ENCODE measurements at regions not wholly inside any gene's neighbourhood (a gene's known extent, or its start where the extent isn't known, plus 50 kb on each side); places are given as distances from the start of the nearest gene placed in this dataset.

DNA sequence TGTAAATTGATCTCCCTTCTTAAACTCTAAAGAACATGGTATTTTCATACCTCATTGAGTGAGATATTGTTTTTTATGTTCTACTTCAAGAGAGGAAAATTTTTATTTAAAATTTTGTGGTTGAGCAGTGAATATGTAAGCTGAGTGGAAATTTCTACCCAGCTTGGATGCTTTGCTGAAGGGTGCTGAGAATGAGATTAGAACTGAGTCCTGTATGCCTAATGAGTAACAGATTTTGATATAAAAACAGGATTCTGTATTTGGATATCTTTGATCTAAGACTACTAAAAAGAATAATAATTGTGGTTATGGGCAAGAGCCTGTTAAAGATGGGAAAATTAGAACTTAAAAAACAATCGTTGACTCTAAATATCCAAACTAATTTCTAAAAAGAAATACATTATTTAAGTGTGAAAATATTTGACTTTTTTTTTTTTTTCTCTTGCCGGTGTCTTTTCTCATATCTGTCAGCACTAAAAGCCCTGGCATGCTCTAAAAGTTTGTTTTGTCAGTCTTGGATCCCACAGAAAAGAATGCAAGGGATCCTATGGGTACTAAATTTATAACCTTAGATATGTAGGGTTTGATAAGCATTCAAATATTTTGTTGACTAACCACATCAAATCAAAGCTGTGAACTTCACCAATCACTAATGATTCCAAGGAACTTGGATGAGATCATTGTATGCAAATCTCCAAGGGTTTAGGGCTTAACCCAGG, 652.3 kb downstream of the PTPRC start:
- TF ChIP-seq POLR2AphosphoS5 (IDR thresholded peaks at IDR 0.05) = no peak
- no peak for TF ChIP-seq EP300 (IDR thresholded peaks at IDR 0.05)
- TF ChIP-seq, protein P1, sequence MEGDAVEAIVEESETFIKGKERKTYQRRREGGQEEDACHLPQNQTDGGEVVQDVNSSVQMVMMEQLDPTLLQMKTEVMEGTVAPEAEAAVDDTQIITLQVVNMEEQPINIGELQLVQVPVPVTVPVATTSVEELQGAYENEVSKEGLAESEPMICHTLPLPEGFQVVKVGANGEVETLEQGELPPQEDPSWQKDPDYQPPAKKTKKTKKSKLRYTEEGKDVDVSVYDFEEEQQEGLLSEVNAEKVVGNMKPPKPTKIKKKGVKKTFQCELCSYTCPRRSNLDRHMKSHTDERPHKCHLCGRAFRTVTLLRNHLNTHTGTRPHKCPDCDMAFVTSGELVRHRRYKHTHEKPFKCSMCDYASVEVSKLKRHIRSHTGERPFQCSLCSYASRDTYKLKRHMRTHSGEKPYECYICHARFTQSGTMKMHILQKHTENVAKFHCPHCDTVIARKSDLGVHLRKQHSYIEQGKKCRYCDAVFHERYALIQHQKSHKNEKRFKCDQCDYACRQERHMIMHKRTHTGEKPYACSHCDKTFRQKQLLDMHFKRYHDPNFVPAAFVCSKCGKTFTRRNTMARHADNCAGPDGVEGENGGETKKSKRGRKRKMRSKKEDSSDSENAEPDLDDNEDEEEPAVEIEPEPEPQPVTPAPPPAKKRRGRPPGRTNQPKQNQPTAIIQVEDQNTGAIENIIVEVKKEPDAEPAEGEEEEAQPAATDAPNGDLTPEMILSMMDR (IDR thresholded peaks at IDR 0.05) = no peak

All from sigmoid colon (tissue), 4 donors.